GM18511 (cell line): ENCODE measurements at regions not wholly inside any gene's neighbourhood (a gene's known extent, or its start where the extent isn't known, plus 50 kb on each side); places are given as distances from the start of the nearest gene placed in this dataset.

ENCODE experiments used
- ATAC-seq: cut with Tn5 transposase; IDR thresholded peaks from one replicate; pipeline ENCODE4 v1.9.1; 2021; ENCODE audit warnings: mild to moderate bottlenecking, moderate library complexity; ENCODE audit not compliant: unreplicated experiment

GRCh38 chr9:86836266-86836665, 111.0 kb downstream of the GAS1 start:
- ATAC-seq, result no peak

- ATAC-seq, result no peak
These were observed 117.0 kb downstream of the GAS1 start for GRCh38 chr9:86830356-86830755.

DNA sequence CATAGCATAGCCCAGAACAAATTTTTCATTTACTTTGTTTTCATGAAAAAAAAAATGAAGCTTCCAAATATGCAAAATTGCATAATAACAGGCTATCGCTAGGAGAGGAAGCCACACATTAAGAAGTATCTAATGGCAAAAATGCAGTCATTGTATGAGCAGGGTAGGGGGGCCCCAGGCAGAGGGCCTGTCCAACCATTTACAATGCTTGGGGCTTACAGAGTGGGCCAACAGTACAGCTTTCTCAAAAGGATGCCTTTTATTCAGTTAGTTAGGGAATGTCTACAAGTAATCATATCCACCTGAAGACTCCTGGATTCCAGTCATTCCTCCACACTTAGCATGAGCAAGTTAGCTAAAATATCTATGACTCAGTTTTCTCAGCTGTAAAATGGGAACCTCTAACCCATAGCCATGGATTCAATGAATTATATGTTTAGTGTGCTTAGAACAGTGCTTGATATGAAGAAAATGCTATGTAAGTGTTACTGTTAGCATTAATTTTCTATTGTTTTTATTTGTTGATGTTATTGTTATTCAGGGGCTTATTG, 117.7 kb downstream of the GAS1 start:
- no peak for ATAC-seq

DNA sequence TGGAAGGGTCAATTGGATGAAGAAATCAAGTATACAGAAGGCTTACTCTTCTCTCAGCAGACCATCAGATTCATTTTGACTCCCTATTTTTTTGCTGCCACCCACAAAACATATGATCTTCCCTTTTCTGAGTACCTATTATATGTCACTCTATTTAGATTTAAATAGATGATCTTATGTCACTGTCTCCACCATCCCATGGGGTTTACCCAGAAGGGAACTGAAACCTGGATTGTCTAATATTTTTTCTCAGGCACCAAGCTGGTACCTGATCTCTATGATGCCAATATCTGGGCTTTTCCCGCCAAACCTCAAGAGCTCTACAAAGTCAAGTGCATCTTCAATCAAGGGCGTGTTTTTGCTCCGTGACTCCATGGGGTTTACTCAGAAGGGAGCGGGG, 118.7 kb downstream of the GAS1 start:
- ATAC-seq, result no peak

DNA sequence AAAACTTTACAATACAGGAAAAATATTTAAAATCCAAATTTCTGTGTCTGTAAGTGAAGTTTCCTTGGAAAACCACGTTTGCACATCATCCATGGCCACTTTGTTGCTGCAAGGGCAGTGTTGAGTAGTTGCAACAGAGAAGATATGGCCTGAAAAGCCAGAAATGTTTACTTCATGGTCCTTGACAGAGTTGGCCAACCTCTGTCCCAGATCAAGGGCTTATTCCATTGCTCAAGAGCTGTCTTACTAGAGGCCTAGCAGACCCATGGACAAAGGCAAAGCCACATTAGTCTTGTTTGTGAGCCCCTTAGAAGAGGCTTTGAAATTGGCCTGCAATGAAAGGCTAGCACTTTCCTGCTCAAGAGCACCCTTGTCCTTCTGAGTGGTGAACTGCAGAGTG, 119.4 kb downstream of the GAS1 start:
- no peak for ATAC-seq

GRCh38 chr9:86825299-86825698, 122.0 kb downstream of the GAS1 start:
- ATAC-seq, result no peak

DNA sequence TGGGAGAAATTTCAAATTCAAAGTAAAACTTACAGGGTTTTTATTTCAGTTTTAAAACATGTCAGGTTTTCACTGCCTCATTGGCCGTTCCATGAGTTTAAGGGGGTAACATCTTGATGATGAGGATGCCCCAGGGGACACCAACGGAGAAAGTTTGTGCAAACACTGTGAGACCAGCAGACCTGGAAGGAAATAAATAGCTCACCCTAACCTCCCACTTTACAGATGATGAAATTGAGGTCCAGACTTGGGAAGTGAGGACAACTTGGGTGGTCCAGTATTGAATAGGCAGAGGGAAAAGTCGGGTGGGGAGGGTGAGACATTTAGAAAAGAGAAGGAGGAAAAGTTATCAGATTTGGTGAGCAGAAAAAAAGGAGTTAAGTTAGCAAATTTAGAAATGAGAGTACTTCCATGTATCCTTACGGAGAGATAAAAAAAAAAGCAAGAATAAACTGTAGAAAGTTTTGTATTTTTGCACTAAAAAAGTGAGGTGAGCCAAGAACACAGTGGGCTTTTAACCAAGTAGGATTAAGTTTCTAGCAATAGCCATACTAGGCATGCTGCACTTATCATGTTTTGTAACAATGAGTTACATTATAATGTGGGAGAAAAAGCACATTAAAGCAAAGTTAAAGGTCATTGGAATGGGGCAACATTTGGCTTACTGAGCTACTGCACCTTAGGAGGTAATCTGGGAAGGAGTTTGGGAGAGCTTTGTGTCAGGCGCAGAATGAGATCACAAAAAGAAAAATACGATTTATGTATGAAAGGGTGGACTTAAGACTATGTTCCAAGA, 125.1 kb downstream of the GAS1 start:
- no peak for ATAC-seq

- no peak for ATAC-seq
These were observed 126.1 kb downstream of the GAS1 start for GRCh38 chr9:86821006-86821845.

- no peak for ATAC-seq
These were observed 127.8 kb downstream of the GAS1 start for GRCh38 chr9:86819552-86819951.

GRCh38 chr9:86818636-86819035, 128.7 kb downstream of the GAS1 start:
- ATAC-seq, result no peak

DNA sequence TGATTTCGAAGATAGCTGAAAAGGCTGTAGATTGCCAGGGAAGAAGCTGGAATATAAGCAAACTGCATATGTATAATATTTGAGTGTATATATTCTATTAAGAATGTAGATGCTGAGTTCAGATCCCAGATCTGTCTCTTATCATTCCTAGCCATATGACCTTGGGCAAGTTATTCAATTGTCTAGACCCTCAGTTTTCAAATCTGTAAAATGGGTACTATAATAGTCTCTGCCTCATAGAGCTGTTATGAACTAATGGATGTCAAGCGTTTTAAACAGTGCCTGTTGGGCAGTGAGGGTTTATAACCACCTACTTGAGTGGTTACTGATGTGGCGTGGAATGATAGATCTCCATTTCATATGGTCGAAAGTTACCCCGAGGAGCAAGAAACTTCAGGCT, 130.4 kb downstream of the GAS1 start:
- ATAC-seq, result no peak

GRCh38 chr9:86816366-86816765, 130.9 kb downstream of the GAS1 start:
- no peak for ATAC-seq

- ATAC-seq, result no peak
These were observed 134.7 kb downstream of the GAS1 start for GRCh38 chr9:86812616-86813015.

DNA sequence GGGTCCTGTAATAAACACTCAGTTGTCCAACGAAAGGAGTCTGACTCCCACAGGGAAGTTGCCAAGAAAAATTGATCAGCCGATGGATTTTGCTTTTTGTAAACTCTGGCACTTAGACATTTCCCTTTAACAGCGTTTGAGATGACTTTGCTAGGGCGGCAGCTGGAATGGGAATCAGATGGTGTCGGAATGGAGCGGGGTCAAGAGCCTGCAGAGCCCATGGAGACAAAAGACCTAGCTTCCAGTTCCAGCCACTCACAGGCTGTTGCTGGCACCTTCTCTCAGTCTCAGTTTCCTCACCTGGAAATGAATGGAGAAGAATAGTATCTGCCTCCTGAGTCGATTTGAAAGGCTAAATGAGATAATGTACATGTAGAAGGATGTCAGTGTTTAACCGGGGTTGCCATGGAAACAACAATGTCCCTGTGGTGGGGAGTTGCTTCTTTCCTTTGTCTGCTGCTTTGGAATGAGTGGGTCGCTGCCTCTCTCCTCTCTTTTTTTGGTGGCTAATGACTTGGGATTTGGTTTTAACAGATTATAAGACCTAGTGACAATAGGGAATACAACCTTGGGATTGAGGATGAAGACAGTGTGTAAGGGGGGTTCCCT, 137.4 kb downstream of the GAS1 start:
- no peak for ATAC-seq

DNA sequence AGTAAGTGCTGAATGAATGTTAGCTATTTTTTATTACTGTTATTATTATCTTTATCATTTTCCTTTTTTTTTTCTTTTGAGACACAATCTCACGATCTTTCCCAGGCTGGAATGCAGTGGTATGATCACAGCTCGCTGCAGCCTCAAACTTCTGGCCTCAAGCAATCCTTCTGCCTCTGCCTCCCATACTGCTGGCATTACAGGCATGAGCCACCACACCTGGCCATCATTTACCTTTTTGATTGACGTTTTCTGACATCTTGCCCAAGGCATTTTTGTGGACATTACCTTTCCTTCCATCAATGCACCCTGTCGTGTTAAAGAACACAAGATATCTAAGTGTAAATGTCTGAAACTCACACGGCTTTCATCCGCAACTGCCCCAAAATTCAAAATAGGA, 138.2 kb downstream of the GAS1 start:
- no peak for ATAC-seq

DNA sequence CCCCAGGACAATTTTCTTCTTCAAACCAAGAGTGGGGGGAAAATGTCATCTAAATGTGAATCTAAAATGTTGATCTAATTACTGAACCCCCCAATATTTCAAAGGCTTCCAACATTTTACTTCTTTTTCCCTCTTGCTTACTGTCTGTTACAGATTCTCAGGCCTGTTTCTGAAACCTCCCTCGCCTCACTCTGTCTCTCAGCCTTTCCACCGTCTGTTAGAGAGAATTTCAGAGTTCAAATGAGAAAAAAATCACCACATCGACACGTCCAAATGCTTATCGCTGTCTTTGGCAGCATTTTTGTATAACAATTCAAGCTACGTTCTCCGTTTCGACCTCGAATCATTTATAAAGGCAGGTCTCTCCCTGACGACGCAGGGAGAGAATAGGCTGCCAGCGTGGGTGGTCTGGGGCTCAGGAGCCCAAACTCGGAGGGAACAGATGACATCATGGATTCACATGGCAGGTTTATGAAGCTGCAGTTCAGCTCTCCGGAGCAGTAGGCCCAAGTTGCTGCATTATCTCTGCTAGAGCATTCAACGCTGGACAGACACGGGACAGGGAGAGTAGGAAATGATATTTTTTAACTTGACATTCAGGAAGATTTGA, 139.8 kb downstream of the GAS1 start:
- ATAC-seq, result no peak

- no peak for ATAC-seq
These were observed 143.3 kb downstream of the GAS1 start for GRCh38 chr9:86804011-86804410.

- ATAC-seq, result no peak
These were observed 144.2 kb downstream of the GAS1 start for GRCh38 chr9:86802900-86803673.

DNA sequence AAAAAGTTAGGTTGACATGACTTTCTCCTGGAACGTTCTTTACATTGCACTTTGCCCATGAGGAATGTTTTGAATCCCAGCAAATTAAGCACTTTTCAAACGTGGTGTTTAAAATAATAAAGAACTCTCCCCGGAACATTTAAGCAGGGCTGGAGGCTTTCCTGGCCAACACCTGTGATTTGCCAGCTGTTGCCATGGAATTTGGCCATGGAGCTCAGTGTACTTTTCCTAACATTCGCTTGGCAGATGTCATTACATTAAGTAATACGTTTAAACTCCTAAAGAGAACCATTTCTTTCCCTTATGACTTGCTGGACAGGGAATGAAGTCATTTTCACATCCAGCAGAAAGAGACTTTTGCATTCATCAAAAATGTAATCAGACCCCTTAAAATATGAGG, 146.1 kb downstream of the GAS1 start:
- ATAC-seq, result no peak

DNA sequence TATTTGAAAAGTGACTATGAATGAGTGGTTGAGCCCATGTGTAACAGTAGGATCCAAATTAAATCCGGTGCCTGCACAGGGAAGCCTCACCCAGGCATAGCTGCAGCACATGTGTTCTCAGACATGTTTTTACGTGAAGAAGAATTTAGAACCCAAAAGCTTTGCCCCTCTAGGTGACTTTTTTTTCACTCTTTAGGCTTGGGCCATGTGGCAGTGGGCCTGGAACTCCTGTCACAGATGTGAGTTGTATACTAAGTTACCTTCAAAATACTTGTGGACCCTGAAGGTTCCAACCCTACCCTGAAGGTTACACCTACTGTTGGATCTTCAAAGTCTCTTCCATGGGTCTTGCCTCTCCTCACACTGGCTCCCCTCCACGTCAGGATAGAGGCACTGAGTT, 146.6 kb downstream of the GAS1 start:
- ATAC-seq, result no peak
